B cell (primary cell): ENCODE measurements at regions not wholly inside any gene's neighbourhood (a gene's known extent, or its start where the extent isn't known, plus 50 kb on each side); places are given as distances from the start of the nearest gene placed in this dataset.

ENCODE experiments used
- EZH2 ChIP-seq: IDR thresholded peaks from 2 replicates; pipeline ENCODE4 v1.6.1; 2012; ENCODE audit warnings: borderline replicate concordance, low read depth, mild to moderate bottlenecking, moderate library complexity, low read length; ENCODE audit not compliant: insufficient read depth, poor library complexity, severe bottlenecking
- TF ChIP-seq, protein P1 (sequence below): fragments of 200-600 bp; IDR thresholded peaks from one replicate; pipeline ENCODE4 v1.8.0; 2022; ENCODE audit warnings: antibody characterized with exemption, mild to moderate bottlenecking

GRCh38 chr18:39389800-39390379, 1824.3 kb upstream of the CELF4 start:
- TF ChIP-seq, protein P1, sequence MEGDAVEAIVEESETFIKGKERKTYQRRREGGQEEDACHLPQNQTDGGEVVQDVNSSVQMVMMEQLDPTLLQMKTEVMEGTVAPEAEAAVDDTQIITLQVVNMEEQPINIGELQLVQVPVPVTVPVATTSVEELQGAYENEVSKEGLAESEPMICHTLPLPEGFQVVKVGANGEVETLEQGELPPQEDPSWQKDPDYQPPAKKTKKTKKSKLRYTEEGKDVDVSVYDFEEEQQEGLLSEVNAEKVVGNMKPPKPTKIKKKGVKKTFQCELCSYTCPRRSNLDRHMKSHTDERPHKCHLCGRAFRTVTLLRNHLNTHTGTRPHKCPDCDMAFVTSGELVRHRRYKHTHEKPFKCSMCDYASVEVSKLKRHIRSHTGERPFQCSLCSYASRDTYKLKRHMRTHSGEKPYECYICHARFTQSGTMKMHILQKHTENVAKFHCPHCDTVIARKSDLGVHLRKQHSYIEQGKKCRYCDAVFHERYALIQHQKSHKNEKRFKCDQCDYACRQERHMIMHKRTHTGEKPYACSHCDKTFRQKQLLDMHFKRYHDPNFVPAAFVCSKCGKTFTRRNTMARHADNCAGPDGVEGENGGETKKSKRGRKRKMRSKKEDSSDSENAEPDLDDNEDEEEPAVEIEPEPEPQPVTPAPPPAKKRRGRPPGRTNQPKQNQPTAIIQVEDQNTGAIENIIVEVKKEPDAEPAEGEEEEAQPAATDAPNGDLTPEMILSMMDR = no peak
- TF ChIP-seq EZH2 = no peak
